ENCODE measurements at regions not wholly inside any gene's neighbourhood (a gene's known extent, or its start where the extent isn't known, plus 50 kb on each side); places are given as distances from the start of the nearest gene placed in this dataset.
"Not testable (repeated sequence)": the region's sequence is repeated elsewhere in the genome, so short reads cannot be mapped to it uniquely, and the experiment has no call there.

GRCh38 chr15:77877869-77878577 lies 199.5 kb downstream of the TBC1D2B start:
- DNase-seq (ENCODE audit: low spot score), result no peak

DNA sequence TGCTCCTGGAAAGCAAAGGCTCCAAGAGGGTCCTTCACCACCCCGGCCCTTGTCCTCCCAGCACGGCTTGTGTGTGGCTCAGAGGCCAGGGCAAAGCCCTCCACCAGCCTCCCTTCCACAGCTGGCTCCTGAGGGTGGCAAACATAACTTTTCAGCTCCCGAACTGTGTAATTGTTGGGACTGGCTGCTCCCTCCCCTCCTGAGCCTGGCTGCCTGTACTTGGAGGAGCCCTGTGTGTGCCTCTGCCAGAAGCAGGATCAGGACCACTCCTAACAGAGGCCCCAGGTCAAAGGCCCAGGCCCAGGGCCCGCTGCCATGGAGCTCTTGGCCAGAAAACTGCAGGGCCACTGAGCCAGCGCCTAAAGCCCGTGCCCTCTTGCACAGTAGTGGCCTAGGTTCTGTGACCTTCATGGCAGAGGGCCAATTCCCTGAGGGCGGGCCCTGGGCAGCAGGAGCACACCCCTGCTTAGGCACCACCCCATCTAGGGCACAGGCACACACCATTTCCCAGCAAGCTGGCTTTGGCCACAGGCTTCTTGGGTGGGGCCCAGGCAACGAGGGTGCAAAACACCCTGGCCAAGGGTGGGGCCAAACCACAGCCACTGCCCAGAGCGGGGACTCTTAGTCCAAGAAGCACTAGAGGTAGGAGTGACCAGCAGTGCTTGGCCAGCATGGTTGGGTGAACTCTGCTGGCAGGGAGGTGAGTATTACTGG lies 201.2 kb downstream of the TBC1D2B start:
- not testable (repeated sequence) for DNase-seq (ENCODE audit: low spot score)

DNA sequence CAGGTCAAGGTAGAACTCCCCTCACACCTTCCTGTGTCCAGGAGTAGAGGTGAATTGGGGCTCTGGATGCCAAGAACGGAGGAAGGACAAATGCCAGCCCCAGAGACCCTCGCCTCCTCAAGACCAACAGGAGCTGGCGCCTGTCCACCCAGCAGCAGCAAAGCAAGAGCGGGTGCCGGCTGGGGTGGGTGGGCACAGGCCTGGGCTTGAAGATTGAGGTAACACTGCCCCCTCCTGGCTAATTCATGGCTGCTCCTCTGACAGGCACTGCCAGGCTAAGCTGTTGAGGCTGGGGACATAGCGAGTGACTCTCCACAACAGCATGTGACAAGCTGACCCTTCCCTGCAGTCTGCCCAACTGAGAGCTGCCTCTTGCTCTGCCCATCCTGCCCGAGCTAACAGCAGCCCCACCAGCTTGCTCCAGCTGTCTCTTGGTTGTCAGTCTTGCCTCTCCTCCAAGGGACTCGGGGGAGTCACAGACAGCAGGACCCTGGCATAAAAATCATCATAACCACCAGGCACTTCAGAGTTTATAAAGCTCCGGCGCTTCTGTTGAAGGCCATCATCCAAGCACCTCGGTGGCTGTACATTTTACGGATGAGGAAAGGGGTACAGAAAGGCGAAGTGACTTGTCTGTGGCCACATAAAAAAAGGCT lies 202.3 kb downstream of the TBC1D2B start:
- DNase-seq (ENCODE audit: low spot score), result peak; percentile 61

GRCh38 chr15:77874063-77874462 lies 203.4 kb downstream of the TBC1D2B start:
- DNase-seq (ENCODE audit: low spot score), result no peak

DNA sequence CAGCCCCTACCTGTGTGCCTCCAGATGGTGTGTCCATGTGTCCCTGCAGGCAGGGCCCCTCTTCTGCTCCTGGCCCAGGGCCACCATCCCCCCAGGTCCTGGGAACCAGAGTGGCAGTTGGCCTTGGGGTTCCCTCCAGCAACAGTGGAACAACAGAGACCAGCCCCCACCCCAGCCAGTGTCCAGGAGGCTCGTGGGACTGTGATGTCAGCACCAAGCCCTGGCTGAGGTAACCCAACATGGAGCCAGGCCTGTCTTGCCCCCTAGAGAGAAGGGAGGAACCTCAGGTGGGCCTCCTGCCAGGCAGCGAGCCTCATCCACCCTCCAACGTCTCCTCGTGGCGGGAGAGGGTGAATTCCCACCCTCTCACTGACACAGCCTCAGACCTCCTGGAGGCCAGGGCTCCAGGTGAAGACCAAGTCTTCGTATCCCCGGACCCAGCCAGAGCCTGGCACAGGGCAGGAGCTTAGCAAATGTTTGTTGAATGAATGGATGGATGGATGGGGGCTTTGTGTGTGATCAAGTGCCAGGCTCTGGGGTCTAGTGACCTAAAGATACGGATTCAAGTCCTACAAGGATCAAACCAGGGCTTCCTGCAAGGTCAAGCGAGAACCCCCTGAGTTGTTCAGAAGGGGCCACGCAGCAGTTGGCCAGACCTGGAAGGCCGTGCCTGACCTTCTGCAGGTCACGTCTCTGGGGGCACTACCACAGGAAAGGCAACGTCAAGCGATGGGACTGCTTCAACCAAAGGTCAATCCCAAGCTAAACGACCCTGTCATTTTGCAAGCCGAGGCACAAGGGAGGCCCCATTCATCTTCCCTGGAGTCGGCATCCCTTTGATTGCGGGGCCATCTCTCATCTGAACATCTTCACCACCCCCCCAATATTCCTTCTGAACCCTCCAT lies 204.7 kb downstream of the TBC1D2B start:
- not testable (repeated sequence) for DNase-seq (ENCODE audit: low spot score)

DNA sequence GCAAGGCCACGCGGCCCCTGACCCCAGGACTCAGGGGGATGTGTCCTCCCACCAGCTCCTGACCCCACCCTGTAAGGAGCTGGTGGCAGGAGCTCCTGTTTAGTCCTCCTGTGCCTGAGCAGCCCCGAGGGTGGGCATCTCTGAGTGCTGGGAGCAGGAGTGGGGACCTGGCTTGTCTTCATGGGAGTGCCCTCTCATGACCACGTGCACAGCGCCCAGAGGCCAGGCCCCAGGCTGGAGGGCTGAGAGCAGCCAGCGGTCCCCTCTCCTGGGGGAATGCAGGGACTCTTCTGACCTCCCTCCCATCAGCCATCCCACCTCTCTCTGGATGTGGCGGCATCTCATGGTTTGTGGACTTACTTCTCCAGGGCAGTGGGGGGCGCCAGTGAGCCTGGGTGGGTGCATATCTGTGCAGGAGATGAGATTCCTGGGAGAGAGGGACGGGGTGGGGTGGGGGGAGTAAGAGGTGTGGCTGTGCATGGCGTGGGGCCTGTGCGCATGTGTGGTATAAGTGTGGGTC lies 205.6 kb downstream of the TBC1D2B start:
- DNase-seq (ENCODE audit: low spot score), result no peak

DNA sequence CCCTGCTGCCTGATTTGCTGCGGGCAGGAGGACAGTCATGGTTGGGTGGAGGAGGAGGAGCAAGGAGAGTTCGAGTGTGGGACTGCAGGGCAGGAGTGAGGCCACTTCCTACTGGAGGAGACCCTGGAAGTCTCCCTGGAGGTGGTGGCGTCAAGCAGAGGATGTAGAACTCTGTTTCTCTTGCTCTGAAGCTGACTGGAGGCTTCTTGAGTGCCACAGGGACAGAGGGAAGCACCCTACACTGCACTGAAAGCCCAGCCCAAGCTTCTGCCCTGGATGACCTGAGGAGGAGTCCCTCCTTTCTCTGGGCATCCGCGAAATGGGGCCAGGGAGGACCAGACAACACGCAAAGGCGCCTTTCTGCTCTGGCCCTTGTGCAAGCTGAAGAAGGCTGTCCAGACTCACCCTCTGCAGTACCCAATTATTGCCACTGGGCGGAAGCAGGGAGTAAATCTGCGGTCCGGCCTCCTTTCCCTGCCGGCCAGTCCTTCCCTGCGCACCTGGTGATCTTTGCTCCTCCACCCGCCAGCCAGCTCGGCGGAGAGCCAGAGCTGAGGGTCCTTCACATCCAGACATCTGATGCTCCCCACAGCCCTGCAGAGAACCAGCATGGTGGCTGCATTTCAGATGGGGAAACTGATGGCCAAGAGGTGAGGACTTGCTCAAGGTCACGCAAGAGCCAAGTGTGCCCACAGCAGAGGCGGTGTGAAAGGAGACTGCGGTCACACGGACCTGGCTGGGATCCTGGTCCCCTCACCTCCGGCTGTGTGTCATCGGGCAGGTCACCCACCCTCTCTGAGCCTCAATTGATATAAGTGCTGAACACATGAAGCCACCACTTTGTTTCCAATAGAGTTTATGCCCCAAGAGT lies 207.1 kb downstream of the TBC1D2B start:
- peak; percentile 78 for DNase-seq (ENCODE audit: low spot score)

- DNase-seq (ENCODE audit: low spot score), result no peak
Observed at GRCh38 chr15:77869021-77869895, 208.3 kb downstream of the TBC1D2B start.

- DNase-seq (ENCODE audit: low spot score), result not testable (repeated sequence)
Observed at GRCh38 chr15:77868048-77868629, 209.4 kb downstream of the TBC1D2B start.

DNA sequence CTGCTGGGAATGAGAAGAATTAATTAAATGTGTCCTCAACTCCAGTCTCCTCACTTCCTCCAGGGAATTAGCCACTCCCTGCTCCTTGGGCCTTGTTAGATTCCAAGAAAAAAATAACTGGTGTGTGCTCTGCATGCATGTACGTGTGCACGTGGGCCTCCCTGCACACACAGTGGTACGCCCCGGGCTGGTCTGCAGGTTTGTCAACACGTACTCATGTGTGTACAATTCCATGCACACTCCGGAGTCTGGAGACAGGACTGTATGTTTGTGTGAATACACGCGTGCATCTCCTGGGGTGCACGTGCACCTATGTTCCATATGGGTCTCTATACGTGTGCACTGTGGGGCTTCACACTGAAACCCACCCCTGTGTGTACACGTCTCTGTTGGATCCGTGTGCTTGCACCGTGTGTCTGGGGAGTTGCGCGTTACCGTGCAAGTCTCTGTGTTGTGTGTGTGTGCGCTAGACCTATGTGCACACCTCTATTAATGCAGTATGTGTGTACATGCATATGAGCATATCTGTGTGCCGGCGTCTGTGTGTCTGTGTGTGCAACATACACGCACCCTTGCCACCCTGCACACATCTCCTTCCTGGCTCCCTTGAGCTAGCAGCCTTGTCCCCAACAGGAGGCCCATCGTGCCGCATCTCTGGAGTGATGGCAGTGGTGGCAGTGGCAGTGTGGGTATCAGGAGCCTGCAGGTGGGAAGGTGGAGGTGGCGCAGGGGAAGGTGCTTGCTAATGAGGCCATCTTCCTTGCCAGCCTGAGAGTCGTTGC lies 210.1 kb downstream of the TBC1D2B start:
- DNase-seq (ENCODE audit: low spot score), result no peak

- DNase-seq (ENCODE audit: low spot score), result no peak
Observed at GRCh38 chr15:77866596-77867125, 210.8 kb downstream of the TBC1D2B start.

GRCh38 chr15:77866186-77866585 lies 211.3 kb downstream of the TBC1D2B start:
- DNase-seq (ENCODE audit: low spot score), result no peak

DNA sequence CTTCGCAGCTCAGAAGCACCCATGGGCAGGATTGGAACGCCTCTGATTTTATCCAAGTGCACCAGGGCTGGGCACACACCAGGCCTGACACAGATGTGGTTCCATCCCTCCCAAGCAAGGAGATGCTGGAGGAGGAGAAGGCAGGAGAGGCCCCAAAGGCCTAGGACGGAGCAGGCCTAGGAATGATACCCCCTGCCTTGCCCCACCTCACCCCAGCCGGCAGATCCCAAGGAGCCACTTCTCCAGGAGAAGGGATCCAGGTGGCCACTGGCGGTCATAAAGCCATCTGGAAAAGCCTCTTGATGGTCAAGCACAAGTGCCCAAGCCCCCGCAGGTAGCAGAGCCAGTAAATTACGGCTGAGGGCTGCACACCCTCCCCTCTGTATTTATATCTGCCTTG lies 211.8 kb downstream of the TBC1D2B start:
- DNase-seq (ENCODE audit: low spot score), result no peak

GRCh38 chr15:77865106-77865610 lies 212.4 kb downstream of the TBC1D2B start:
- DNase-seq (ENCODE audit: low spot score), result no peak

- DNase-seq (ENCODE audit: low spot score), result no peak
Observed at GRCh38 chr15:77864211-77865105, 213.1 kb downstream of the TBC1D2B start.

DNA sequence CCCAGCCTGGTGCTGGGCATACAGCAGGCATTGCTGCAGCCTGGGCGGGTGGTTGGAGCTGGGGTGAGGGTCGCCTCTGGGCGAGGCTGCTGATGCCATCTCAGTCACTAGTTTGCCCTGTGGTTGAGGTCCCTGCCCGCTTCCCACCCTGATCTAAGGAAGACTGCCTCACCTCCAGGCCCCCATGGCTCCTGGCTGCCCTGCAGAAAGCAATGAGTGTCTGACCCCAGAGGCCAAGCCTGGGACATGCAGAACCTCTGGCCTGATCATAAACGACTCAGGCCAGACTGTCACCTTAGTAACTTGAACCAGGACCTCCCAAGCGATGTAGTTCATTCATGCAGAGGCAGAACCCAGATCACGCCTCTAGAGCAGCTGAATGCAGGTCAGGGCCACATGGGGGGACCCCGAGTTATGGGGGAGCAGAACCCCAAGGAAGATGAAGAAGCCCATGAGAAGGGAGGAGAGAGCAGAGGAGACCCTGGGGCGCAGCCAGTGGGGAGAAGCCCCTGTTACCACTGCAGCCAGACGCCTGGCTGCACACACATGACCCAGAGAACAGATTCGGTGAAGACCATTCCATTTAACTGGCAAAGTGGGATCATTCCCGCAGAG lies 213.9 kb downstream of the TBC1D2B start:
- no peak for DNase-seq (ENCODE audit: low spot score)
